GM21576 (cell line): ENCODE measurements at regions not wholly inside any gene's neighbourhood (a gene's known extent, or its start where the extent isn't known, plus 50 kb on each side); places are given as distances from the start of the nearest gene placed in this dataset.

Experiments used
- ATAC-seq: cut with Tn5 transposase; IDR thresholded peaks from one replicate; pipeline ENCODE4 v1.9.1; 2021; ENCODE audit warnings: mild to moderate bottlenecking, moderate library complexity; ENCODE audit not compliant: unreplicated experiment

GRCh38 chr3:67733269-67733950 is 79.0 kb upstream of the SUCLG2 start:
- no peak for ATAC-seq

GRCh38 chr3:67724434-67724833 is 70.0 kb upstream of the SUCLG2 start:
- no peak for ATAC-seq

- no peak for ATAC-seq
These were observed 69.5 kb upstream of the SUCLG2 start for GRCh38 chr3:67723863-67724262.

GRCh38 chr3:67719333-67719732 is 64.9 kb upstream of the SUCLG2 start:
- ATAC-seq, result no peak

- ATAC-seq, result no peak
These were observed 61.6 kb upstream of the SUCLG2 start for GRCh38 chr3:67715971-67716370.

GRCh38 chr3:67713764-67714469 is 59.5 kb upstream of the SUCLG2 start:
- ATAC-seq, result no peak

- no peak for ATAC-seq
These were observed 57.8 kb upstream of the SUCLG2 start for GRCh38 chr3:67712259-67712658.

GRCh38 chr3:67710396-67710795 is 56.0 kb upstream of the SUCLG2 start:
- ATAC-seq, result no peak

- no peak for ATAC-seq
These were observed 52.5 kb upstream of the SUCLG2 start for GRCh38 chr3:67706934-67707333.

GRCh38 chr3:67704322-67704721 is 49.9 kb upstream of the SUCLG2 start:
- no peak for ATAC-seq
